ENCODE measurements at regions not wholly inside any gene's neighbourhood (a gene's known extent, or its start where the extent isn't known, plus 50 kb on each side); places are given as distances from the start of the nearest gene placed in this dataset.

DNA sequence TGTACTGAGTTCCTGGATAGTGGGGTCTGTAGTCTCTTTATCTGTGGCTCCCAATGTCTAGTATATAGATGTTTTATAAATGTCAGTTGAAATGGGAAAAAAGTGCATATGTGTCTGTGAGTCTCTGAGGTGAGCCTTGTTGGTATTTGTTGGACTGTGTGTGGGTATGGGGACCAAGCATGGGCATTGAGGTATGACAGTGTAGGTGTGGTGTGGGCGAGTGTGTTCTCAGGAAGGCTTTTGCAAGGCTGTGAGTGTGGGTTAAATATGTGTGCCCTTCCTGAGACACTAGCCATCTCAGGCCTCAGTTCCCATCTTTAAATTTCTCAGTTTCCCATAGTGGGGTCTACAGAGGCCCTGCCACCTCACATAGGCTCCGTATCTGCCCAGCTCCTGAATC is 440.2 kb upstream of the CCL2 start:
- peaks cover 15% of the 10 kb centered on the region for H3K4me1 Mint-ChIP-seq (ENCODE audit: low read depth, unreplicated experiment)
- peak overlapping the region; percentile 10 for H3K27ac Mint-ChIP-seq (ENCODE audit: unreplicated experiment)
- TF ChIP-seq, protein P1, sequence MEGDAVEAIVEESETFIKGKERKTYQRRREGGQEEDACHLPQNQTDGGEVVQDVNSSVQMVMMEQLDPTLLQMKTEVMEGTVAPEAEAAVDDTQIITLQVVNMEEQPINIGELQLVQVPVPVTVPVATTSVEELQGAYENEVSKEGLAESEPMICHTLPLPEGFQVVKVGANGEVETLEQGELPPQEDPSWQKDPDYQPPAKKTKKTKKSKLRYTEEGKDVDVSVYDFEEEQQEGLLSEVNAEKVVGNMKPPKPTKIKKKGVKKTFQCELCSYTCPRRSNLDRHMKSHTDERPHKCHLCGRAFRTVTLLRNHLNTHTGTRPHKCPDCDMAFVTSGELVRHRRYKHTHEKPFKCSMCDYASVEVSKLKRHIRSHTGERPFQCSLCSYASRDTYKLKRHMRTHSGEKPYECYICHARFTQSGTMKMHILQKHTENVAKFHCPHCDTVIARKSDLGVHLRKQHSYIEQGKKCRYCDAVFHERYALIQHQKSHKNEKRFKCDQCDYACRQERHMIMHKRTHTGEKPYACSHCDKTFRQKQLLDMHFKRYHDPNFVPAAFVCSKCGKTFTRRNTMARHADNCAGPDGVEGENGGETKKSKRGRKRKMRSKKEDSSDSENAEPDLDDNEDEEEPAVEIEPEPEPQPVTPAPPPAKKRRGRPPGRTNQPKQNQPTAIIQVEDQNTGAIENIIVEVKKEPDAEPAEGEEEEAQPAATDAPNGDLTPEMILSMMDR (IDR thresholded peaks at IDR 0.05; ENCODE audit: partially characterized antibody, unreplicated experiment) = no peak
- H3K27me3 Mint-ChIP-seq (ENCODE audit: unreplicated experiment) = peaks cover 4% of the 10 kb centered on the region
- no peak for DNase-seq
- no peak overlapping the region for H3K4me3 Mint-ChIP-seq (ENCODE audit: unreplicated experiment)
- H3K9me3 Mint-ChIP-seq (ENCODE audit: unreplicated experiment) = no peaks in the 10 kb centered on the region
- no peaks in the 10 kb centered on the region for H3K36me3 Mint-ChIP-seq (ENCODE audit: unreplicated experiment)

DNA sequence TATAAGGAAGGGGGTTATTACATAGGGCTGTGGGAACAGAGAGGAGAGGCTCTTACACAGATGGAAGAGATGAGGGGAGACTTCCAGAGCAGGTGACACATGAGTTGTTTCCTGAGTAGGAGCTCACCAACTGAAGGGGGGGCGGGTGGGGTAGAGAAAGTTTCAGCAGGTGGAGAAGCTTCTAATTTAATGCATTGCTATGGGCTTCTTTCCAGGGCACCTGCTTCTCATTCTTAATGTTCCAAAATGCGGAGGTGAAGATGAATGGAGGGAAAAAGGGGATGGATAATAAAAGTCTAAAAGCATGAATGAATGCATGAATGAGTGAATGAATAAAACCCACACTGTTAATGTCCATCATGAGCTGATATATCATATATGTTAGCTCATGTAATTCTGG is 439.0 kb upstream of the CCL2 start:
- no peak overlapping the region for H3K4me3 Mint-ChIP-seq (ENCODE audit: unreplicated experiment)

DNA sequence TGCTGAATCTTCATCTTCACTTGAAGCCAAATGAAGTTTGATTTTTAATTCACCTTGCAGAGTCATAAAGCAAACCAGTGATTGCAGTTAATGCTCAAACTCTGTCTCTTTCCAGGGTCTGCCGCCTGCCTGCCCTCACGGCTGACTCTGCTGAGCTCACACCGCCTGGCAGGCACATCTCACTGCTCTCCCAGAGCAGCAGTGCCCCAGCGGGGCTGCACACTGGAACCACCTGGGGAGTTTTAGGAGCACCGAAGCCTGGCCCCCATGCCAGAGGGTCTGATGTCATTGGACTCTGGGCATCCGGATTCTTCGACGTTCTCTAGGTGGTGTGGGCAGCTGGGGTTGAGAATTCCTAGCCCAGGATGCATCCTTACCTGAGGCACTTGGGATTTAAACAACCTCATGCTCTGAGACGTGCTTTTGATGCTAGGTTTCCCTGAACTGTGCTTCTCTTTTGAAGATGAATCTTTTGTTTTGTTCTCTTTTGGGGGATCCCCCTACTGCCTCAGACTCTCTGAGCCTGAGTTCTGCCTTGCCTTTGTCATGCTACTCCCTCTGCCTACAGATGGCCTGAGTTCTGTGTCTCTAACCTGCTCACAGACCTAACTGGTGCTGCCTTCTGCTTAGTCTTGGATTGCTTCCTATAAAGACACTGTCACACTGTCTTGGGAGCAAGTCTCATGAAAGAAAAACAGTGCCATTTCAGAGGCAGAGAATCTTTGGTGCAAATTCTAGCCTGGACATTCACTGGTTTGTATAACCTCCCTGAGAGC is 438.1 kb upstream of the CCL2 start:
- peaks cover 2% of the 10 kb centered on the region for H3K27me3 Mint-ChIP-seq (ENCODE audit: unreplicated experiment)
- no peaks in the 10 kb centered on the region for H3K9me3 Mint-ChIP-seq (ENCODE audit: unreplicated experiment)
- TF ChIP-seq, protein P1 (IDR thresholded peaks at IDR 0.05; ENCODE audit: partially characterized antibody, unreplicated experiment) = no peak
- peaks cover 9% of the 10 kb centered on the region for H3K4me1 Mint-ChIP-seq (ENCODE audit: low read depth, unreplicated experiment)
- no peak overlapping the region for H3K4me3 Mint-ChIP-seq (ENCODE audit: unreplicated experiment)
- no peaks in the 10 kb centered on the region for H3K36me3 Mint-ChIP-seq (ENCODE audit: unreplicated experiment)
- no peak for DNase-seq
- no peak overlapping the region for H3K27ac Mint-ChIP-seq (ENCODE audit: unreplicated experiment)

More for the DNA sequence above, 439.0 kb upstream of the CCL2 start:
- Mint-ChIP-seq H3K4me1 (ENCODE audit: low read depth, unreplicated experiment) (peaks cover 12% of the 10 kb centered on the region), H3K9me3 (ENCODE audit: unreplicated experiment) (no peaks in the 10 kb centered on the region), H3K36me3 (ENCODE audit: unreplicated experiment) (no peaks in the 10 kb centered on the region), H3K27ac (ENCODE audit: unreplicated experiment) (no peak overlapping the region), H3K27me3 (ENCODE audit: unreplicated experiment) (peaks cover 4% of the 10 kb centered on the region)
- TF ChIP-seq, protein P1 (IDR thresholded peaks at IDR 0.05; ENCODE audit: partially characterized antibody, unreplicated experiment) = no peak
- no peak for DNase-seq

GRCh38 chr17:33819539-33819938 is 435.5 kb upstream of the CCL2 start:
- peaks cover 2% of the 10 kb centered on the region for H3K27me3 Mint-ChIP-seq (ENCODE audit: unreplicated experiment)
- no peak overlapping the region for H3K27ac Mint-ChIP-seq (ENCODE audit: unreplicated experiment)
- TF ChIP-seq, protein P1 (IDR thresholded peaks at IDR 0.05; ENCODE audit: partially characterized antibody, unreplicated experiment) = no peak
- H3K36me3 Mint-ChIP-seq (ENCODE audit: unreplicated experiment) = no peaks in the 10 kb centered on the region
- no peak overlapping the region for H3K4me3 Mint-ChIP-seq (ENCODE audit: unreplicated experiment)
- H3K9me3 Mint-ChIP-seq (ENCODE audit: unreplicated experiment) = no peaks in the 10 kb centered on the region
- H3K4me1 Mint-ChIP-seq (ENCODE audit: low read depth, unreplicated experiment) = peaks cover 4% of the 10 kb centered on the region
- DNase-seq = no peak

DNA sequence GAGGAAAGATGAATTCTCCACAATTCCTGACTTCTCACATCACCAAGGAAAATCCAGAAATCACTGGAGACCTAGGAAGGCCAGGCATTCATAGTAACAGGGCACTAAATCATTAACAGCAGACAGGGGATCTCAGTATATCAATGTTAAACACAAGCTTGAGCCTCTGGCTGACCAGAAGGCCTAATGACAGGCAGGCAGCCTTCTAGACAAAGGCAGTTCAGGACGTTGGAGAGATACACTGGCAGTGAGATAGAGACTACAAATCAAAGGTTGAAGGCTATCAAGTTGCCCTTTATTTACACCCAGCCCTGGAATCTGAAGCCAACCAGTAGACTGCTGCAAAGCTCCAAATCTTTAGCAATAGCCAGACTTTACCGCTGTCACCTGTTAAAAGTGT is 422.8 kb upstream of the CCL2 start:
- no peak for DNase-seq
- TF ChIP-seq, protein P1 (IDR thresholded peaks at IDR 0.05; ENCODE audit: partially characterized antibody, unreplicated experiment) = no peak

More for the DNA sequence above, 422.8 kb upstream of the CCL2 start:
- H3K36me3 Mint-ChIP-seq (ENCODE audit: unreplicated experiment) = no peaks in the 10 kb centered on the region
- H3K4me3 Mint-ChIP-seq (ENCODE audit: unreplicated experiment) = no peak overlapping the region
- peaks cover 7% of the 10 kb centered on the region for H3K4me1 Mint-ChIP-seq (ENCODE audit: low read depth, unreplicated experiment)
- H3K27me3 Mint-ChIP-seq (ENCODE audit: unreplicated experiment) = no peaks in the 10 kb centered on the region
- H3K27ac Mint-ChIP-seq (ENCODE audit: unreplicated experiment) = no peak overlapping the region
- no peaks in the 10 kb centered on the region for H3K9me3 Mint-ChIP-seq (ENCODE audit: unreplicated experiment)

Data from glutamatergic neuron (in vitro differentiated cells).